Parathyroid adenoma (tissue), 2 donors: ENCODE measurements at regions not wholly inside any gene's neighbourhood (a gene's known extent, or its start where the extent isn't known, plus 50 kb on each side); places are given as distances from the start of the nearest gene placed in this dataset.

Source experiments
- H2AFZ ChIP-seq: fragments of 300-600 bp; sonication (generic); one replicate; pipeline ENCODE4 v1.7.0; 2017; ENCODE audit warnings: antibody characterized with exemption, mild to moderate bottlenecking
- H3K27ac ChIP-seq: fragments of 300-600 bp; sonication (generic); one replicate; pipeline ENCODE4 v1.7.0; 2017
- H3K27me3 ChIP-seq: fragments of 300-600 bp; sonication (generic); one replicate; pipeline ENCODE4 v1.7.0; 2017; ENCODE audit warnings: low read length; ENCODE audit not compliant: control insufficient read depth, insufficient read depth
- H3K36me3 ChIP-seq: fragments of 300-600 bp; sonication (generic); one replicate; pipeline ENCODE4 v1.7.0; 2017; ENCODE audit warnings: low read length; ENCODE audit not compliant: control insufficient read depth, insufficient read depth
- H3K4me1 ChIP-seq: fragments of 300-600 bp; sonication (generic); one replicate; pipeline ENCODE4 v1.7.0; 2017; ENCODE audit warnings: control low read depth
- H3K4me2 ChIP-seq: fragments of 300-600 bp; sonication (generic); one replicate; pipeline ENCODE4 v1.7.0; 2017; ENCODE audit warnings: low read length
- H3K4me3 ChIP-seq: fragments of 300-600 bp; sonication (generic); one replicate; pipeline ENCODE4 v1.7.0; 2017; ENCODE audit warnings: low read depth, low read length
- H3K79me2 ChIP-seq: fragments of 300-600 bp; sonication (generic); one replicate; pipeline ENCODE4 v1.7.0; 2017; ENCODE audit warnings: control low read depth
- H3K9ac ChIP-seq: fragments of 300-600 bp; sonication (generic); one replicate; pipeline ENCODE4 v1.7.0; 2017; ENCODE audit warnings: mild to moderate bottlenecking
- H3K9me3 ChIP-seq: fragments of 300-600 bp; sonication (generic); one replicate; pipeline ENCODE4 v1.7.0; 2017; ENCODE audit warnings: low read length; ENCODE audit not compliant: control insufficient read depth
- CTCF ChIP-seq: fragments of 300-600 bp; sonication (generic); IDR thresholded peaks from one replicate; pipeline ENCODE4 v1.7.0; 2017; ENCODE audit warnings: antibody characterized with exemption, mild to moderate bottlenecking
- donor health status: primary hyperparathyroidism.

DNA sequence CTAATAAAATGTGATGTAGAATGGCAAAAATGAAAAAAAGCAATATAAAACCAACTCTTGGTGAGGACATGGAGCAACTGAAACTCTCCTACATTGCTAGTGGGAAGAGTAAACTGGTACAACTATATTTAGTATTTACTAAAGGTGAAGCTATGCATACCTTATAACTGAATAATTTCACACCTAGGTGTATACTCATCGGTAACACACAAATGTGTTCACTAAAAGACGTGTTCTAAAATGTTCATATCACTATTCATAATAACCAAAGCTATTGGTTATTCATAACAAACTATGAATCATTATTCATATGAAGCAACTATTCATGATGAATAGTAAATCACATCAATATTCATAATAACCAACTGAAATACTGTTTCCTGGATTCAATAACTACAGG, 1030.3 kb downstream of the ROBO2 start:
- Histone ChIP-seq H3K27ac (no peak overlapping the region), H3K4me1 (no peaks in the 10 kb centered on the region), H3K36me3 (no peaks in the 10 kb centered on the region), H3K9me3 (no peaks in the 10 kb centered on the region), H3K27me3 (no peaks in the 10 kb centered on the region), H3K79me2 (no peaks in the 10 kb centered on the region), H3K4me2 (no peak overlapping the region), H3K9ac (no peak overlapping the region), H3K4me3 (no peak overlapping the region), H2AFZ (no peak overlapping the region)
- TF ChIP-seq CTCF: no peak

DNA sequence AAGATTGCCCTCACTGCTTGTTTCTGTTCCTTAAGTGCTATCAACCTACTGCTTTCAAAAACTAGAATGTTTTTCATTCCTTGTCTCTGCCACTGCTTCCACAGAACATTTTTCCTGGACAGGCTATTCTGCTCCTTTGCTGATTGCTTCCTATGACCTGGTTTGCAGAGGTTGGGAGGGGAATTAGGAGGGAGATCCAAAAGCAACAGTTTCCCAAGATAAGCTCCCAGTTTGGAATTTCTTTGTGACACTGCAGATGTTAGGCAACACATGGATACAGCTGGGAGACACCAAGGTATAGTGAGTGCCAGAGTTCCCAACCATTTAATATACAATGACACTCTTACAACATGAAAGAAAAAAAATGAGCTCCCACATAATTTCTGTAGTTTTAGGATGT, 1036.5 kb downstream of the ROBO2 start:
- Histone ChIP-seq H3K9me3 (no peaks in the 10 kb centered on the region), H3K4me1 (no peaks in the 10 kb centered on the region), H3K9ac (no peak overlapping the region), H3K4me2 (no peak overlapping the region), H3K79me2 (no peaks in the 10 kb centered on the region), H2AFZ (no peak overlapping the region), H3K27me3 (no peaks in the 10 kb centered on the region), H3K27ac (no peak overlapping the region), H3K4me3 (no peak overlapping the region), H3K36me3 (no peaks in the 10 kb centered on the region)
- no peak for TF ChIP-seq CTCF

GRCh38 chr3:78077178-78077577, 1037.3 kb downstream of the ROBO2 start:
- Histone ChIP-seq H3K4me2 (no peak overlapping the region), H3K9ac (no peak overlapping the region), H3K4me3 (no peak overlapping the region), H3K27me3 (no peaks in the 10 kb centered on the region), H3K4me1 (no peaks in the 10 kb centered on the region), H3K27ac (no peak overlapping the region), H2AFZ (no peak overlapping the region), H3K9me3 (no peaks in the 10 kb centered on the region), H3K36me3 (no peaks in the 10 kb centered on the region), H3K79me2 (no peaks in the 10 kb centered on the region)
- TF ChIP-seq CTCF: no peak

- no peak overlapping the region for H3K9ac ChIP-seq
- H3K36me3 ChIP-seq: no peaks in the 10 kb centered on the region
- H3K79me2 ChIP-seq: no peaks in the 10 kb centered on the region
- H3K9me3 ChIP-seq: no peaks in the 10 kb centered on the region
- no peak overlapping the region for H3K27ac ChIP-seq
- TF ChIP-seq CTCF: no peak
- H3K4me1 ChIP-seq: no peaks in the 10 kb centered on the region
- no peak overlapping the region for H3K4me2 ChIP-seq
- no peak overlapping the region for H3K4me3 ChIP-seq
- no peak overlapping the region for H2AFZ ChIP-seq
- H3K27me3 ChIP-seq: no peaks in the 10 kb centered on the region
Measured at GRCh38 chr3:78077842-78078241, 1037.9 kb downstream of the ROBO2 start.

DNA sequence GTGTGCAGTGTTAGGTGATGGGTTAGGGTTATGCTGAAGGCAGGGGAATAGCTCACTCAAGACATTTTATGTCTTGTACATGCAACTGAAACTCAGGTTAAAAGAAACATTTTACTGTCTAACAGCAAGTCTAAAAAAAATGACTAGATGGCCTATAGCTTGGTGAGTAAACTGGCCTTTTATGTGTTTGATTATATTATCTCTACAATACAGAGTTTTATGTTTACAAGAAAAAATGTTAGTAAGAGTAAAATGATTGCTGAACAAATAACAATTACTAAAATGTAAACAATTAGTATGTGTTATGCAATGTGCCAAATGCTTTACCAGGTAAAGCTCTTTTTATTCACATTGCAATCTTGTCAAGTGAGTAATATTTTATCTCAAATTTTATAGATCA, 1039.6 kb downstream of the ROBO2 start:
- Histone ChIP-seq H3K27ac (no peak overlapping the region), H3K27me3 (no peaks in the 10 kb centered on the region), H3K9me3 (no peaks in the 10 kb centered on the region), H3K4me3 (no peak overlapping the region), H3K79me2 (no peaks in the 10 kb centered on the region), H3K4me2 (no peak overlapping the region), H3K4me1 (no peaks in the 10 kb centered on the region), H3K9ac (no peak overlapping the region), H2AFZ (no peak overlapping the region), H3K36me3 (no peaks in the 10 kb centered on the region)
- TF ChIP-seq CTCF: no peak
